ENCODE measurements at regions not wholly inside any gene's neighbourhood (a gene's known extent, or its start where the extent isn't known, plus 50 kb on each side); places are given as distances from the start of the nearest gene placed in this dataset.

DNA sequence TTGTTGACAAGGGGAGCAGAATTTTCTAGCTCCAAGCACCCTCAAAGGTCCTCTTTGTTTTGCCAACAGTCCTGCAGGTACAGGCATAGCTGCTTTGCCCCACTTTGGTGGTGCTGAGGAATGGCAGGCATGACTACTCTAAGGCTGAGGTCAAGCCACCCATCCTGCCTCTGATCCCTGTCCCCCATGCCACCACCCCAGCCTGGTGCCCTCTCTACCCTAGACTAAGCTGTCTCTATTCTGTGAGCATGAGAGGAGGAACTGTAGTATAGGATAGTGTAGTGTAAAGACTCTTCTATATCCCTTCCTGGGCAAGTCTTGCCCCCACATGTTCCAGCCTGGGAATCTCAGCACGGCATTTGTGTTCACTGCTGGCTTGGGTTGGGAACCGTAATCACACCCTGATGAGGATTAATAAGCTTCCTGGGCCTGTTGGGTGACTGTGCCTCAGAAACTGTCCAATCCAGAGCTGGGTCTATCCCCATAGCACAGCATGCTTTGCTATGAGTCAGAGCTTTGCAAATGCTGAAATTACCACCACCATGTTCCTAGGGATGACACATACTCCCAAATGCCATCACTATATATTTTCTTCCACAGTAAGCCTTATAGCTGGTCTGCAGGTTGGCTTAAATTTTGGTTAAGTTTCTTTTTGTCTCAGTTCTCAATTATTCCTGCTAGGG lies 105.7 kb upstream of the PPP2R5A start:
- no peak overlapping the region for H3K27ac Mint-ChIP-seq

DNA sequence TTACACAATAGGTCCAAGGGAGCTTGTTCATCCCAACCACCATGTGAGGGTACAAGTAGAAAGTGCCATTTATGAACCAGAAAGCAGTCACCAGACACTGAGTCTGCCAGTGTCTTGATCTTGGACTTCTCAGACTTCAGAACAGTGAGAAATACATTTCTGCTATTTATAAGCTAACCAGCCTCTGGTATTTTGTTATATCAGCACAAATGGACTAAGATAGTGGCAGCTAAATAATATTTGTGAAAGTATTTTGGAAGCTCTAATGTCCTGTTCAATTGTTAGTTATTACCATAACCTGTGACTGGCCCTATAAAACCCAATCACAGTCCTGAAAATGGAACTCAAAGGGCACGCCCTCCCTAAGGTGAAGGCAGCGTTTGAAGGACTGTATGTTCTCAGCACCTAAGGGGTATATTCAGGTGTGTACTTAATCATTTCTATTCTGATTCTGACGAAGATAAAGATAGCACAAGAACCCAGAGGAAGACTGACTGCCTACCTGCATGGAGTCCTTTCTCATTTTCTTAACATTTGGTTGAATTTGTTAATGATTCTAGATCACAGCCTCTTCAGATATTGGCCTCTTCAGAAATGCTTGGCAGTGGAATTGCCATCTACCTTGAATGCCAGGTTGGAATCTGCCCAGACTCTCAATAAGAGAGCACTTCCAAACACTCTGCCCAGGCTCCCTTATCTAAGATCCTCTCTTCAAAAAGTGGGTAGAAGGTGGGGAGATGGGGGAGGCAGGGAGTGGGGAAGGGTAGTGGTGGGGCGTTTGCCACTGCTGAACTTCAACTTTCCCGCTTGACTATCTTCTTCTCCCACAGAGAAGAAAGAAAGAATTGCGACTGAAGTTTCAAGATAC lies 104.0 kb upstream of the PPP2R5A start:
- H3K4me1 Mint-ChIP-seq: peaks cover 2 to 10% of the 10 kb centered on the region in 2 donors
- no peak overlapping the region for H3K27ac Mint-ChIP-seq

More for the DNA sequence above, 105.7 kb upstream of the PPP2R5A start:
- H3K27me3 Mint-ChIP-seq (ENCODE audit: low read depth in 3 of 3): peaks cover 0 to 2% (median 0%) of the 10 kb centered on the region in 3 donors
- DNase-seq: no peak
- no peaks in the 10 kb centered on the region for H3K36me3 Mint-ChIP-seq
- H3K4me1 Mint-ChIP-seq: no peaks in the 10 kb centered on the region
- no peaks in the 10 kb centered on the region for H3K9me3 Mint-ChIP-seq
- H3K4me3 Mint-ChIP-seq: no peak overlapping the region

DNA sequence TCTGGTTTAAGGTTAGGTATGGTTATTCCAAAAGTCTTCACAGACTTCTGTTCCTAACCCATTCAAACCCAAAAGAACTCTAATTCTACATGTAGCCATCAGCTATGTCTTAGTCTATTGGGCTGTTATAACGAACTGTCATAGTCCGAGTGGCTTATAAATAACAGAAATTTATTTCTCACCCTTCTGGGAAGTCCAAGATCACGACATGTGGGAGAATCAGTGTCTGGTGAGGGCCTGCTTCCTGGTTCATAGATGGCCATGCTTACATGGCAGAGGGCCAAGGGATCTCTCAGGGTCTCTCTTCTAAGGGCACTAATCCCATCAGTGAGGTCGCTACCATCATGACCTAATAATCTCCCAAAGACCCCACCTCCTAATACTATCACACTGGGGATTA lies 103.0 kb upstream of the PPP2R5A start:
- no peak overlapping the region for H3K4me3 Mint-ChIP-seq
- no peaks in the 10 kb centered on the region for H3K9me3 Mint-ChIP-seq
- H3K27ac Mint-ChIP-seq: no peak overlapping the region
- no peak for DNase-seq
- no peaks in the 10 kb centered on the region for H3K36me3 Mint-ChIP-seq
- peaks cover 0 to 2% (median 1%) of the 10 kb centered on the region in 3 donors for H3K27me3 Mint-ChIP-seq (ENCODE audit: low read depth in 3 of 3)
- H3K4me1 Mint-ChIP-seq: peaks cover 10 to 19% of the 10 kb centered on the region in 2 donors

More for the DNA sequence above, 104.0 kb upstream of the PPP2R5A start:
- peaks cover 0 to 2% (median 1%) of the 10 kb centered on the region in 3 donors for H3K27me3 Mint-ChIP-seq (ENCODE audit: low read depth in 3 of 3)
- no peaks in the 10 kb centered on the region for H3K9me3 Mint-ChIP-seq
- DNase-seq: no peak
- no peaks in the 10 kb centered on the region for H3K36me3 Mint-ChIP-seq
- no peak overlapping the region for H3K4me3 Mint-ChIP-seq

DNA sequence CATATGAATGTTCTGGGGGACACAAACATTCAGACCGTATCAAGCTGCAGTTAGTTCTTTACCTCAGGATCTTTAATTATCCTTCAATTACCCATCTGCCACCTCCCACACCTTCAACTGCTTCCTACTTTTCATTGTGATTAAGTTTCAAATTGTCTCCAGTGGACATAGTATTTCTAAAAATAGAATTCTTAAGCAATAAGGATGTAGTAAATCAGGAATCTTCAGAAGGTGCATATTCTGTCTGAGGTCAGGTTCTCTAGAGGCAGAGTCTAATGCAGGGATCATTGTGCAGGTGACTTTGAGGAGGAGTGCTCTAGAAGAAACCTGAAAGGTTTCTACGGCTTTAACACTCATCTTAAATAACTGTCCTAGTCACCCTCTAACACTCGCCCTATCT lies 102.6 kb upstream of the PPP2R5A start:
- H3K4me1 Mint-ChIP-seq: peaks cover 14 to 22% of the 10 kb centered on the region in 2 donors
- H3K4me3 Mint-ChIP-seq: no peak overlapping the region
- H3K27ac Mint-ChIP-seq: no peak overlapping the region
- no peaks in the 10 kb centered on the region for H3K9me3 Mint-ChIP-seq
- no peak for DNase-seq
- H3K36me3 Mint-ChIP-seq: no peaks in the 10 kb centered on the region
- H3K27me3 Mint-ChIP-seq (ENCODE audit: low read depth in 3 of 3): peaks cover 0 to 2% (median 1%) of the 10 kb centered on the region in 3 donors

DNA sequence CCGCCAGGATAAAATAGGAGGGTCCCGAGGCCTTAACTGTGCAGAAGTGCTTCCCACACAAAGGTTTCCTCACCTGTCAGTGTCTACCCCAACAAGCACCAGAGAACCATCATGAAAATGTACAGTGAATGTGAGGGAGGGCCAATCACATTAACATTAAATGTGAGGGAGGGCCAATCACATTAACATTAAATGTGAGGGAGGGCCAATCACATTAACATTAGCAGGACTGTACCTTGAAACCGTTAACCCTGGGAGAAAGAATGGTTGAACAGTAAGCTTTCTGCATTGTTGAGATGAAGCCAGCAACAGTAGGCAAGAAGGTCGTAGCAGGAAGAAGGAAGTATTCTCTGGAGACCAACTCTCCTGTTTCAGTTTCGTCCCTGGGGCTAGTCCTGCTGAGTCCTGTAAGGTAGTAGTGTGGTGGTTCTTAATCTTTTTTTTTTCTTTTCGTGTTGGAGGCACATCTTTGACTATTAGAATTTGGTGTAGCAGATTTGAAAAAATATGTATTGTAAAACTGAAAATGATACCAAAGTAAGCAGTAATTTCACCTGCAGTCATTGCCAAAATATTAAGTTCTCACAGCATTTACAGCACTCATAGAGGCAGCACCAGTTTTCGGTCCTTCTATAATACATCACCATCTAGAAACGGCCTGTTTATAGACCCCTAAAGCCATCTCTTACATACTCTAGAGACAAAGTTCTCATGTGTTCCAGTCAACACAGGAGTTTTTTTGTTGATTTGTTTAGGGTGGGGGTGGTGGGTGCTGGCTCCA lies 98.6 kb upstream of the PPP2R5A start:
- no peaks in the 10 kb centered on the region for H3K36me3 Mint-ChIP-seq
- H3K4me1 Mint-ChIP-seq: peaks cover 32 to 42% of the 10 kb centered on the region in 2 donors
- H3K9me3 Mint-ChIP-seq: no peaks in the 10 kb centered on the region
- peak overlapping the region; percentile 68 to 96 (median 84) for H3K27ac Mint-ChIP-seq
- H3K4me3 Mint-ChIP-seq: peak overlapping the region; percentile 75 to 88 (median 79)
- peak; percentile 37 to 39 (median 38) for DNase-seq
- peaks cover 0 to 3% (median 0%) of the 10 kb centered on the region in 3 donors for H3K27me3 Mint-ChIP-seq (ENCODE audit: low read depth in 3 of 3)

DNA sequence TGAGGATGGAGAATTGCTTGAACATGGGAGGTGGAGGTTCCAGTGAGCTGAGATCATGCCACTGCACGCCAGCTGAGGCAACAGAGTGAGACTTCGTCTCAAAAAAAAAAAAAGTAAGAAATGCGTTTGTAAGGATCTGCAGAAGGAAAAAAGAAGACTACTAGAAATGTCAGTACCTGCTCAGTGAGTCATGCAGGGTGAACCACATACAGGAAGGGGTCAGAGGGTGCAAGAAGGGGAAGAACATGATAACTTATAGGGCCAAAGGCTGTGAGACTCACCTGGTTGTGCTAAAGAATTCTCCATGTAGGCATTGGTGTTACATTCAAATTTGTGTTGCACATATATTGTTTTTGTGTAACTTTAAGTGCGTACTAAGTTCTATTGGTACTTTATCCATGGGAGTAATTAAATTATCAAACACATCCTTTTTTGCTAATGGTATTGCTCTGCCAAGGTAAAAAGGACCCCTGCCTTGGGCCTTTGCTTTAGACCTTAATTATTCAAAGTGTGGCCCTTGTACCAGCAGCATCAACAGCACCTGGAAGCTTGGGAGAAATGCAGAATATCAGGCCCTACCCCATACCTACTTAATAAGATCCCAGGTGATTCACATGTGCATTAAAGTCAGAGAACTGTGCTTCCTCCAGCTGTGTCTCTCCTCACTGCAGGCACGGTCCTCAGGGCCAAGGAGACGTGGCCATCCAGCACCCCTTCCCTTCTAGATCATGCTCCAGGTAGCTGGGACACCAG lies 96.4 kb upstream of the PPP2R5A start:
- Mint-ChIP-seq H3K27ac (peak overlapping the region in 4 of 6 donors; percentile 16 to 87 (median 37)), H3K9me3 (no peaks in the 10 kb centered on the region), H3K36me3 (no peaks in the 10 kb centered on the region), H3K27me3 (ENCODE audit: low read depth in 3 of 3) (peaks cover 0 to 5% (median 0%) of the 10 kb centered on the region in 3 donors), H3K4me3 (peak overlapping the region; percentile 2 to 39 (median 29)), H3K4me1 (peaks cover 32 to 42% of the 10 kb centered on the region in 2 donors)
- DNase-seq: peak; percentile 20 to 31 (median 29)

DNA sequence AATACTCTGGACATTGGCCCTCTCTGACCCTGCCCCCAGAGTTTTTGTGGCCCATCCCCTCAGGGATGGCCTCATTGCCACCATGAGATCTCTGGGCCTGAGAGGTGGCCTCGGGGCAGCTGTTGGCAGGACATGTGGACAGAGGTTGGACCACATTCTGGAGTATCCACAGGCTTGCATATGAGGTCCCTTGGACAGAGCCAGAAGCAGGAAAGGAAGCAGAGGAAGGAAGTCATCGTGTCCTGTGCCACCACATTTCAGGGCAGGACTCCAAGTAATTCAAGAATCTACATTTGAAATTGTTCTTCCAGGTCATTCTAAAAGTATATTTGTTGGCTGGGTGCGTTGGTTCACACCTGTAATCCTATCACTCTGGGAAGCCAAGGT lies 95.9 kb upstream of the PPP2R5A start:
- DNase-seq: no peak
- Mint-ChIP-seq H3K36me3 (no peaks in the 10 kb centered on the region), H3K4me3 (no peak overlapping the region), H3K27me3 (ENCODE audit: low read depth in 3 of 3) (peaks cover 0 to 5% (median 0%) of the 10 kb centered on the region in 3 donors), H3K27ac (peak overlapping the region in 1 of 6 donors; percentile 30), H3K4me1 (peaks cover 32 to 42% of the 10 kb centered on the region in 2 donors), H3K9me3 (no peaks in the 10 kb centered on the region)

DNA sequence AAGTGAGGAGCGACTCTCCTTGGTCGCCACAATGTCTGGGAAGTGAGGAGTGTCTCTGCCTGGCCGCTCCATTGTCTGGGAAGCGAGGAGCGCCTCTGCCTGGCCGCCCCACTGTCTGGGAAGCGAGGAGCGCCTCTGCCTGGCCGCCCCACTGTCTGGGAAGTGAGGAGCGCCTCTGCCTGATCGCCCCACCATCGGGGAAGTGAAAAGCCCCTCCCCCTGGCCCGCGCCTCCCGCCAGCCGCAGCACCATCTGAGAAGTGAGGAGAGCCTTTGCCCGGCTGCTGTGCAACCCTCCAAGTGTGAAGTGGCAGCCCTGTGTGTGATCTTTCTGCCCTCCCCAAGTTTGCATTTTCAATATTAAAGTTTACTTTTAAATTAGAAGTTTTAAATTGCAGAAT lies 95.0 kb upstream of the PPP2R5A start:
- no peak for DNase-seq

DNA sequence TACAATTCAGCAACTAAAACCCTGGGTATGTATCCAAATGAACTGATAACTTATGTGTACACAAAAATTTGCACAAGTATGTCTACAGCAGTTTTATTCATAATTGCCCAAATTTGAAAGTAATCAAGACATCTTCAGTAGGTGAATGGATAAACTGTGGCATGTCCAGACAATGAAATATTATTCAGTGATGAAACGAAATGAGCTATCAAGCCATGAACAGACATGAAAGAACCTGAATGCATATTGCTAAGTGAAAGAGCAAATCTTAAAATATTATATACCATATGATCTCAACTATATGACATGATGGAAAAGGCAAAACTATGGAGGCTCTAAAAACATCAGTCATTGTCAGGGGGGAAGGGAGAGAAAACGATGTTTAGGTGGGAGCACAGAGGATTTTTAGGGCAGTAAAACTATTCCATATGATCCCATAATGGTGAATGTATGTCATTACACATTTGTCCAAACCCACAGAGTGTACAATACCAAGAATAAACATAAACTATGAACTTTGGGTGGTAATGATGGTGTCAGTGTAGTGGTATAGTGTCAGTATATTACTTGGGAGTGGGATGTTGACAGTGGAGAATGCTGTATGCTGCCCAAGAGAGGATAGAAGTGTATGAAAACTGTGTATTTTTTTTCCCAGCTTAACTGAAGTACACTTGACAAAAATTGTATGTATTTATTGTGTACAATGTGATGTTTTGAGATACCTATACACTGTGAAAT lies 92.8 kb upstream of the PPP2R5A start:
- no peak overlapping the region for H3K27ac Mint-ChIP-seq
- H3K9me3 Mint-ChIP-seq: peaks cover 0 to 6% (median 3%) of the 10 kb centered on the region in 6 donors
- H3K4me1 Mint-ChIP-seq: peaks cover 20 to 21% of the 10 kb centered on the region in 2 donors
- no peak for DNase-seq
- H3K36me3 Mint-ChIP-seq: peaks cover 0 to 5% (median 0%) of the 10 kb centered on the region in 3 donors
- peaks cover 0 to 8% (median 2%) of the 10 kb centered on the region in 3 donors for H3K27me3 Mint-ChIP-seq (ENCODE audit: low read depth in 3 of 3)
- H3K4me3 Mint-ChIP-seq: no peak overlapping the region

More for the DNA sequence above, 95.0 kb upstream of the PPP2R5A start:
- peaks cover 0 to 8% (median 0%) of the 10 kb centered on the region in 3 donors for H3K27me3 Mint-ChIP-seq (ENCODE audit: low read depth in 3 of 3)
- no peak overlapping the region for H3K4me3 Mint-ChIP-seq
- H3K4me1 Mint-ChIP-seq: peaks cover 32 to 42% of the 10 kb centered on the region in 2 donors
- H3K36me3 Mint-ChIP-seq: peaks cover 0 to 5% (median 0%) of the 10 kb centered on the region in 3 donors
- no peak overlapping the region for H3K27ac Mint-ChIP-seq
- H3K9me3 Mint-ChIP-seq: peaks cover 0 to 6% (median 2%) of the 10 kb centered on the region in 6 donors

DNA sequence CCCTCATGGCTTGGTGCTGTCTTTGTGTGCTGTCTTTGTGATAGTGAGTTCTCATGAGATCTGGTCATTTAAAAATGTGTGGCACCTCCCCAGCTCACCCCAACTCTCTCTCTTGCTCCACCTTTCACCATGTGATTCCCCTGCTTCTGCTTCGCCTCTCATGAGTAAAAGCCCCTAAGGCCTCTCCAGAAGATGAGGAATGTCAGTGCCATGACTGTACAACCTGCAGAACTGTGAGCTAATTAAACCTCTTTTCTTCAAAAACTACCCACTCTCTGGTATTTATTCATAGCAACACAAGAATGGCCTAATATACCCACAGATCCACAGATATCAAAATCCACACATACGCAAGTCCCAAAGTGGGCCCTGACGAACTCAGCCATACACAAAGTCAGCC lies 88.9 kb upstream of the PPP2R5A start:
- peaks cover 0 to 7% (median 2%) of the 10 kb centered on the region in 3 donors for H3K27me3 Mint-ChIP-seq (ENCODE audit: low read depth in 3 of 3)
- H3K4me1 Mint-ChIP-seq: no peaks in the 10 kb centered on the region
- H3K4me3 Mint-ChIP-seq: no peak overlapping the region
- H3K27ac Mint-ChIP-seq: no peak overlapping the region
- H3K9me3 Mint-ChIP-seq: peaks cover 0 to 6% (median 3%) of the 10 kb centered on the region in 6 donors
- DNase-seq: no peak
- H3K36me3 Mint-ChIP-seq: peaks cover 0 to 5% (median 0%) of the 10 kb centered on the region in 3 donors

DNA sequence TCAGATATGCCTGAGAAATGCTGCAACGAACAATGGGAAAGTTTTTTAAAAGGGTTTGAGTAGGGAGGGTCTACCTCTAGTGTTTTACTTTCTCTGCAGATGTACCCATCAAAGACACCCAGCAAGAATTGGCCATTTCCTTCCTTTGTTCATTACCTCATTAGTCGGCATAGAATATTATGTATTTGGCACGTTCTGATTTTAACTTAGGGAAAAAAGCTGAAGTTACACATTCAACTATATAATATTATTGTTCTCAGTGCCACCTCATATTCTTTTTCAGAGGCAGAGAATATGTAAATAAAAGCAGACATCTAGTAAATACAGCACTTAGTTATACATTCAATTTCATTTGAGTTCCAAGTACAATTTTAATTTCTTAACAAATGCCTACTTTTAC lies 83.7 kb upstream of the PPP2R5A start:
- Mint-ChIP-seq H3K27ac (no peak overlapping the region), H3K9me3 (no peaks in the 10 kb centered on the region), H3K4me1 (no peaks in the 10 kb centered on the region), H3K36me3 (no peaks in the 10 kb centered on the region), H3K27me3 (ENCODE audit: low read depth in 3 of 3) (peaks cover 2 to 4% (median 2%) of the 10 kb centered on the region in 3 donors), H3K4me3 (no peak overlapping the region)
- no peak for DNase-seq

DNA sequence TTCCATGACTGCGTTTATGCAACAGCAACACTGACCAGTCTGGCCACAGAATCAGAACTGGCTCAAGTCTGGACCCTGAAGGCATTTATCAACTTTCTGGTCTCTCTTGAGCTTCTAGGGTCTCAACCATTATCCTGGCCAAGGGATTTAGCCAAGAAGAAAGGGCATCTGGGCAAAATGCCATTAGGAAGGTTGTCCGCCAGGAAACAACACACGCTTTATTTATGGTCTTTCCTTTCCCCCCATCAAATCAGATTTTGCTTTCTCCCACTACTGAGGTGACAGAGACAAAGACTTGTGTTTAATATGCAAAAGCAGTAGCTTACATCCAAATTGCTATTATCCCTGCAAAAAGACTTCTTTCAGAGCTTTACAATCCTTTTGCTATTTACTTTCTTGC lies 81.6 kb upstream of the PPP2R5A start:
- H3K27me3 Mint-ChIP-seq (ENCODE audit: low read depth in 3 of 3): peaks cover 2 to 4% (median 2%) of the 10 kb centered on the region in 3 donors
- H3K9me3 Mint-ChIP-seq: no peaks in the 10 kb centered on the region
- H3K4me1 Mint-ChIP-seq: no peaks in the 10 kb centered on the region
- no peak overlapping the region for H3K4me3 Mint-ChIP-seq
- H3K36me3 Mint-ChIP-seq: no peaks in the 10 kb centered on the region
- no peak for DNase-seq
- no peak overlapping the region for H3K27ac Mint-ChIP-seq

Measured in immature natural killer cell (primary cell).